Calu3 (cell line): ENCODE measurements at regions not wholly inside any gene's neighbourhood (a gene's known extent, or its start where the extent isn't known, plus 50 kb on each side); places are given as distances from the start of the nearest gene placed in this dataset.

Source experiments
- BruUV-seq: library from RNA; stranded (reverse); fragments of 400-500 nt; replicated peaks from 2 replicates; lab custom pipeline; 2021; lab: Mats Ljungman, UMichigan
- CTCF ChIA-PET: fragments of 300-600 bp; sonication (Branson Sonifier 250); formaldehyde crosslinking; loops from one replicate; lab custom pipeline; 2022; ENCODE audit warnings: antibody characterized with exemption; lab: Charles Lee
- DNase-seq: peaks from one replicate; pipeline ENCODE4 v3.0.0; 2022
- H3K27ac Mint-ChIP-seq: one replicate; pipeline ENCODE4 v1.8.0; 2022; ENCODE audit warnings: mixed read lengths; ENCODE audit not compliant: unreplicated experiment
- H3K27me3 Mint-ChIP-seq: one replicate; pipeline ENCODE4 v1.8.0; 2022; ENCODE audit warnings: mixed read lengths; ENCODE audit not compliant: unreplicated experiment
- H3K36me3 Mint-ChIP-seq: one replicate; pipeline ENCODE4 v1.8.0; 2022; ENCODE audit warnings: mild to moderate bottlenecking, moderate library complexity, mixed read lengths; ENCODE audit not compliant: insufficient read depth, unreplicated experiment
- H3K4me1 Mint-ChIP-seq: one replicate; pipeline ENCODE4 v1.8.0; 2022; ENCODE audit warnings: mild to moderate bottlenecking, low read depth, mixed read lengths; ENCODE audit not compliant: unreplicated experiment
- H3K4me3 Mint-ChIP-seq: one replicate; pipeline ENCODE4 v1.8.0; 2022; ENCODE audit warnings: mild to moderate bottlenecking, low read depth, moderate library complexity, mixed read lengths; ENCODE audit not compliant: unreplicated experiment
- H3K9me3 Mint-ChIP-seq: one replicate; pipeline ENCODE4 v1.8.0; 2022; ENCODE audit warnings: low read depth, mixed read lengths; ENCODE audit not compliant: unreplicated experiment
- intact Hi-C: fragments of 100-400 bp; cut with micrococcal nuclease; formaldehyde crosslinking; loops from one replicate; pipeline ENCODE4 v1.10.0; 2022; ENCODE audit not compliant: unreplicated experiment
- TF ChIP-seq, protein P1 (sequence below): fragments of 200-600 bp; IDR thresholded peaks from one replicate; pipeline ENCODE4 v1.8.0; 2022; ENCODE audit warnings: antibody characterized with exemption; ENCODE audit not compliant: unreplicated experiment

DNA sequence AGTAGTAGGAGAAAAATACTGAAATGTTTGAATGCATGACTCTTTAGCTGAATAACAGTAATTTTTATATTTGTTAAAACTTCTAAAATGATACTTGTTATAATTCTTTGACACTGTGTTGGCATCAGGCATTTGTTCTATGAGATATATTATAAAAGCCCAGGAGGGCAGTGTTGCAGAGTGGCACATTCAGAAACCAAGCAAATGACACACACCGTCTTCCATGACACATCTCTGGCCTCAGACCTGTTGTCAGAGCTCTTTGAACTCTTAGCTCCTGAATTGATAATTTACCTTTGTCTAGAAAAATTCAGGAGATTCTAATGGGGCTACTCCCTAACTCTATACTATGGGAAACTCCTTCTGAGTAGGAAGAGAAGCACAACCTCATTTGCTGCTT is 62.4 kb upstream of the MDFIC start:
- no peak overlapping the region for H3K4me3 Mint-ChIP-seq
- no peak for DNase-seq
- H3K36me3 Mint-ChIP-seq: no peaks in the 10 kb centered on the region

DNA sequence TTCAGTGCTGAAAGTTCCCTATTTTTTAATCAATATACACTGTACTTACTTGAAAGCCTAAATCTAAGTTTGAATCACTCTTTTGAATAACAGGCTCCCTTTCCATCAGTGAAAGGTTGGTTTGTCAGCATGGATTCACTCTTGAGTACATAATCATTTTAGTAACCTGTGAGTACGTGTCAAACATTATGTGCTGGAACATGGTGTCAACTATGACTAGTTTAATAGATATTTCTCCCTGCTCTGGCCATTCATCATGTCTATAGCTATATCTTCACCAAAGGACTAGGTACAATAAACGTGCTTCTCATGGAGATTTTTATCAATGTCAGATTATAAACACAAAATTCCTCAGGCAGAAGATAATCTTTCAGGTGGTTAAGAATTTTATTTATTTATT is 61.7 kb upstream of the MDFIC start:
- H3K4me3 Mint-ChIP-seq: no peak overlapping the region
- no peaks in the 10 kb centered on the region for H3K9me3 Mint-ChIP-seq
- peaks cover 6% of the 10 kb centered on the region for H3K4me1 Mint-ChIP-seq
- no peaks in the 10 kb centered on the region for H3K27me3 Mint-ChIP-seq
- H3K36me3 Mint-ChIP-seq: no peaks in the 10 kb centered on the region
- TF ChIP-seq, protein P1, sequence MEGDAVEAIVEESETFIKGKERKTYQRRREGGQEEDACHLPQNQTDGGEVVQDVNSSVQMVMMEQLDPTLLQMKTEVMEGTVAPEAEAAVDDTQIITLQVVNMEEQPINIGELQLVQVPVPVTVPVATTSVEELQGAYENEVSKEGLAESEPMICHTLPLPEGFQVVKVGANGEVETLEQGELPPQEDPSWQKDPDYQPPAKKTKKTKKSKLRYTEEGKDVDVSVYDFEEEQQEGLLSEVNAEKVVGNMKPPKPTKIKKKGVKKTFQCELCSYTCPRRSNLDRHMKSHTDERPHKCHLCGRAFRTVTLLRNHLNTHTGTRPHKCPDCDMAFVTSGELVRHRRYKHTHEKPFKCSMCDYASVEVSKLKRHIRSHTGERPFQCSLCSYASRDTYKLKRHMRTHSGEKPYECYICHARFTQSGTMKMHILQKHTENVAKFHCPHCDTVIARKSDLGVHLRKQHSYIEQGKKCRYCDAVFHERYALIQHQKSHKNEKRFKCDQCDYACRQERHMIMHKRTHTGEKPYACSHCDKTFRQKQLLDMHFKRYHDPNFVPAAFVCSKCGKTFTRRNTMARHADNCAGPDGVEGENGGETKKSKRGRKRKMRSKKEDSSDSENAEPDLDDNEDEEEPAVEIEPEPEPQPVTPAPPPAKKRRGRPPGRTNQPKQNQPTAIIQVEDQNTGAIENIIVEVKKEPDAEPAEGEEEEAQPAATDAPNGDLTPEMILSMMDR: no peak
- intact Hi-C loops: loop anchor here (10.0 kb wide), 2 partner anchors 515 to 845 kb away; no protein-coding TSS in a partner anchor
- CTCF ChIA-PET: interaction anchor here (1.1 kb wide), 1 partner anchor 8 kb away, joined by 3 read pairs; no protein-coding TSS in a partner anchor
- BruUV-seq: no TSS peak
- DNase-seq: no peak
- no peak overlapping the region for H3K27ac Mint-ChIP-seq

More for the DNA sequence above, 62.4 kb upstream of the MDFIC start:
- Mint-ChIP-seq H3K27me3 (no peaks in the 10 kb centered on the region), H3K9me3 (no peaks in the 10 kb centered on the region), H3K4me1 (peaks cover 6% of the 10 kb centered on the region), H3K27ac (no peak overlapping the region)
- intact Hi-C loops: no loop called here
- TF ChIP-seq, protein P1: no peak
- CTCF ChIA-PET: no interaction called here
- no TSS peak for BruUV-seq

DNA sequence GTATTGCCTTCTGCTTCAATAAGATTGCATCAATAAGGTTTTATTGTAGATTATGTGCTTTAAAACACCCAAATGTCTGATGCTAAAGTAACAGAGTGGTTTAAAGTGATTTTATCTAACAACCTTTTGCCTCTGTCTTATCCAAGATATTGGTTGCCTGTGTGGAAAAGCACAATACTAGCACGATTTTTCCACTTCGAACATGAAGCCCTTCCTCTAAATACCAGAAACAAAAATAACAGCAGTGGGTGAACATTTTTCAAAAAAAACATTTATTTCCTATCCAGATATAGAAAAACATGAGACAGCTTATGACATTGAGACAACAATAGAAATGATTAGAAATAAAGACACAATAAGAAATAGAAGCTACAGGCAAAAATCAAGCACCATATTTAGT is 59.5 kb upstream of the MDFIC start:
- no peak for DNase-seq
- H3K27me3 Mint-ChIP-seq: no peaks in the 10 kb centered on the region
- H3K9me3 Mint-ChIP-seq: no peaks in the 10 kb centered on the region
- H3K36me3 Mint-ChIP-seq: no peaks in the 10 kb centered on the region
- H3K4me1 Mint-ChIP-seq: peaks cover 6% of the 10 kb centered on the region
- CTCF ChIA-PET: interaction anchor here (0.5 kb wide), 1 partner anchor 294 kb away, joined by 3 read pairs; no protein-coding TSS in a partner anchor
- H3K4me3 Mint-ChIP-seq: no peak overlapping the region
- no peak overlapping the region for H3K27ac Mint-ChIP-seq
- TF ChIP-seq, protein P1: no peak
- no TSS peak for BruUV-seq
- intact Hi-C loops: loop anchor here (10.0 kb wide), 2 partner anchors 512 to 842 kb away; no protein-coding TSS in a partner anchor

DNA sequence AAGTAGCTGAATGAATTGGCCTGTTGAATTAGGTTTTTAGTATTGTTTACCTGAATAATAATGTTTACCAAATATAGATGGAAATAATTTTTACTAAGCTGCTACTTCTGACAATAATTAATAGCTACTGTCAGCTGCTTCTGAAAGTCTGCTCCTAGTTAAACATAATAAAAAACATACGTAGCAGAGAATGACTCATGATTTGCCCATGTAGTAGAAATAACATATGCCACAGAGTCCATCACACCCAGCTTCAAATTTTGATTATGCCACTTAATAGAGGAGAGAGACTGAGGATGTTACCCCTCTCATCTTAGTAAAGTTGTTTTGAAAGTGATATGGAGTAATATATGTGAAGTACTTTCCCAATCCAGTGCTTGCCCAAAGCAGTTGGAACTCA is 57.6 kb upstream of the MDFIC start:
- Mint-ChIP-seq H3K27me3 (no peaks in the 10 kb centered on the region), H3K27ac (no peak overlapping the region), H3K9me3 (no peaks in the 10 kb centered on the region), H3K4me3 (no peak overlapping the region), H3K36me3 (no peaks in the 10 kb centered on the region), H3K4me1 (peaks cover 9% of the 10 kb centered on the region)
- intact Hi-C loops: loop anchor here (10.0 kb wide), 2 partner anchors 511 to 841 kb away; no protein-coding TSS in a partner anchor
- no TSS peak for BruUV-seq
- TF ChIP-seq, protein P1: no peak
- CTCF ChIA-PET: no interaction called here
- no peak for DNase-seq
